GM18499 (cell line): ENCODE measurements at regions not wholly inside any gene's neighbourhood (a gene's known extent, or its start where the extent isn't known, plus 50 kb on each side); places are given as distances from the start of the nearest gene placed in this dataset.
"Not testable (repeated sequence)": the region's sequence is repeated elsewhere in the genome, so short reads cannot be mapped to it uniquely, and the experiment has no call there.

Source experiments
- ATAC-seq: cut with Tn5 transposase; IDR thresholded peaks from one replicate; pipeline ENCODE4 v1.9.1; 2021; ENCODE audit warnings: moderate number of reproducible peaks; ENCODE audit not compliant: insufficient read depth, unreplicated experiment

DNA sequence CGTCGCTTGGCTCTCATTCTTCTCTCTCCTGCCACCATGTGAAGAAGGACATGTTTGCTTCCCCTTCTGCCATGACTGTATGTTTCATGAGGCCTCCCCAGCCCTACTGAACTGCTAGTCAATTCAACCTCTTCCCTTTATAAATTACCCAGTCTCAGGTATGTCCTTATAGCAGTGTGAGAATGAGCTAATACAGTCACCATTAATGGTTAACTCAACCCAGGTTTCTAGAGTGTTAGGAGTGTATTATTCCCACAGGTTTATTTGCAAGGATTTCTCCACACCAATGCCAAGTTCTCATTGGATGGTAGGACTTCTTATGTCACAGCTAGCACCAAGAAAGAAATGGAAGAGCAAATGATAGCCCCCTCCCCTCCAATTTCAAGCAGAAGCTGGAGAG, 71.9 kb downstream of the DYNAP start:
- ATAC-seq, result no peak

DNA sequence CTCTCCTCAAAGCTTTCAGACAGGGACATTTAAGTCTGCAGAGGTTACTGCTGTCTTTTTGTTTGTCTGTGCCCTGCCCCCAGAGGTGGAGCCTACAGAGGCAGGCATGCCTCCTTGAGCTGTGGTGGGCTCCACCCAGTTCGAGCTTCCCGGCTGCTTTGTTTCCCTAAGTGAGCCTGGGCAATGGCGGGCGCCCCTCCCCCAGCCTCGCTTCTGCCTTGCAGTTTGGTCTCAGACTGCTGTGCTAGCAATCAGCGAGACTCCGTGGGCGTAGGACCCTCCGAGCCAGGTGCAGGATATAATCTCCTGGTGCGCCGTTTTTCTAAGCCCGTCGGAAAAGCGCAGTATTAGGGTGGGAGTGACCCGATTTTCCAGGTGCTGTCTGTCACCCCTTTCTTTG, 78.7 kb downstream of the DYNAP start:
- ATAC-seq, result not testable (repeated sequence)

DNA sequence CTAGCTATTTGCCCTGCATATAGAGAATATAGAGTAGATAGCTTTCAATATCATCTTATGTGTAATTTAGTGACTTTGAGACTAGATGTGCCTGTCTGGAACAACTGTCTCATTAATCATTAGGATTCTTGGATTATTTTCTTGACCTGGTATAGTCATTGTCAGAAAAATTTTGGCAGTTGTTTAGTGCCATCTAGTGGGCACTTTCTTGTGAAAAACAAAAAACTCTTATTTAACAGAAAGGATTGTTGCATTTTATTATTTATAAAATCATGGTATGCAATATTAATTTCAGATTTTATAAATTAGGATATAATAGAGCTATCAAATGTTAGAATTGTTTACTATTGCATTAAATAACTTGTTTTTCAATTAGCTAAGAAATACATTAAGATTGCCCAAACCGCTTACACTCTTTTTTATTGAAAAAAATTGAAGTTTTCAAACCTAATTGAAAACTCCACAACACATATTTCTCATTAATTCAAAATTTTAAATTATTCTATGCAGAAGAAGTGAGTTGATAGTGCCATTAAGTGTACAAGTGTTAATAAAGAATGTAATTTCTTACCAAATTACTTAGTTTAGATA, 80.3 kb downstream of the DYNAP start:
- ATAC-seq, result no peak

DNA sequence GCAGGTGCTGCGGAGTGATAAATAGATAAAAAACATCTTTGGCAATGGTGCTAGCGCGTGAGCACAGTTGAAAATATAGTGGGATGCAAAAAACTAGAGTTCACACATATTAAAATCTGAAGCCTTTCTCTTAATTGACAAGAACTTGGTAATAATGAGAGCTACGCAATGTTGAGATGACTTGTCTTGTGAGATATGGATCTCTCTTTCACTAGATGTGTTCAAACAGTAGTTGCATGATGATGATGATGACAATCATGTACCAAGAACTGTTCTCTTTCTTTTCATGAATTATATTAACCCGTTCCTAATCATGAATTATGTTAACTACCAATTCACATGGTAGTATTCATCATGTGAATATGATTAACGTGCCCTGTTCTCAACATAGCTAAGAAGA, 81.1 kb downstream of the DYNAP start:
- no peak for ATAC-seq

- ATAC-seq, result no peak
Measured at GRCh38 chr18:54672846-54673475, 81.9 kb downstream of the DYNAP start.

DNA sequence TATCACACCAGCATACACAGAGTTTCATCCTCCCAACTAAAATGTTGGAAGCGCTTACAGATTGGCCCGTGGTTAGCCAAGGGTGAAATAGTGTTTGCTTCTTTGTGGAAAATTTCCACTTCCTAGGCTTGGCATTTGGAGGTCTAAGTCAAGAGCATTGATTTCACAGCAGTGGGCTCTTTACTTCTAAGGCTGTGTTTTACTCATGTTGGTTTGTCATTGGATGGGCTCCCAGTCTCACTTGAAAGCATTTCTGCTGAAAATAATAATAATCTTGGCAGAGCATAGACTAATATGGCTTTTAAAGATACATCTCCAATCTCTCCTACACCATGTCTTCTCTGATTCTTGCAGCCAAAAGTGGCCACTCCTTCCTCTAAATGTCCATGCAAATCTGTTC, 82.9 kb downstream of the DYNAP start:
- no peak for ATAC-seq

DNA sequence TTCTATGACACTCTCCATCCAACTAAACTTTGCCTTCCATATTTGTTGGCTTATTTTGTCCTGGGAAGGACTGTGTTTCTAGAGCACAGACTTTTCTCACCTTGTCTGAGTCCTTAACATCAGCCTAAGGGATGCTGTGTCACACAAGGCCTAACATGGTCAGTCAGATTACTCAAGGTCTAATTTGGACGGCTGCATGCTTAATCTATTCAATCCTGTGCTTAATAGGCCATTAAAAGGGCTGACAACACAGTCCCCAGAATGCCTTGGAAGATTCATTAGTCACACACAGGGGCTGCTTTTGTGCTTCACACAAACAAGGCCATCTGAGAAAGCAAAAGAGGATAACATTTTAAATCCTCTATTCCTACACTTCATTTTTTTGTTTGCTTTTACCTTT, 84.0 kb downstream of the DYNAP start:
- ATAC-seq, result no peak

GRCh38 chr18:54679318-54680149, 88.5 kb downstream of the DYNAP start:
- no peak for ATAC-seq

DNA sequence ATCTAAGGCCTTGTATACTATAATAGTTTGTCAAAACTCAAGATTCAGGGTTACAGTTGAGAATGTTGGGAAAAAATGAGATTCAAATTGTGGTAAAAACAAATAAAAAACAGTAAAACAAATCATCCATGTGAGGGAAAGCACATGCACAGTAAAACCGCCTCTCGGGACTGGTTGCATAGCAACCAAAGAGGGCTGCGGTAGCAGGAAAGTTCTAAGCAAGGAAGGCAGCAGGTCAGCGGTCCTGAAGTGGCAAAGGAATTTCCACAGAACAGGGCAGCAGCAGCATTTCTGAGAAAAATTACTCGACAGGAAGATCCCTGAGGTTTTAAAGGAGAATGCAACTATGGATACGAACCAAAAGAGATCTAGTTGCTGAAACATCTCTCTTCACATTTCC, 93.7 kb downstream of the DYNAP start:
- no peak for ATAC-seq

DNA sequence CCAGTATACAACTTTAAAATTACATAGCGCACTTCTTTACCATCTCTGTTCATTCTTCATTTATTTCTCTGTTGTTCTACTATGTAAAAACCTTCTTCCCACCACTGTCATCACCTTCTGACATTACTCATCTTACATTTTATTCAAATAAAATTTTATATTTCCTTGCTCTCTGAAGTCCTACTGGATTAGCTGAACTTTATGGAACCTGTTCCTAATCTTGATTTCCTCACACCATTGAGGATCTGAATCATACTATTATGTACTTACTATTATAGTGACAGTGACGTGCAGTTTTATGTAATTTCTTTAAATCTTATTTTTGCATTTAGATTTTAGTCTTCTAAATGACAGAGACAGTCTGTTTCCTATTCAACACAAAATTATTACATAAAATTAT, 98.3 kb downstream of the DYNAP start:
- ATAC-seq, result no peak

GRCh38 chr18:54690198-54690597, 99.2 kb downstream of the DYNAP start:
- no peak for ATAC-seq

DNA sequence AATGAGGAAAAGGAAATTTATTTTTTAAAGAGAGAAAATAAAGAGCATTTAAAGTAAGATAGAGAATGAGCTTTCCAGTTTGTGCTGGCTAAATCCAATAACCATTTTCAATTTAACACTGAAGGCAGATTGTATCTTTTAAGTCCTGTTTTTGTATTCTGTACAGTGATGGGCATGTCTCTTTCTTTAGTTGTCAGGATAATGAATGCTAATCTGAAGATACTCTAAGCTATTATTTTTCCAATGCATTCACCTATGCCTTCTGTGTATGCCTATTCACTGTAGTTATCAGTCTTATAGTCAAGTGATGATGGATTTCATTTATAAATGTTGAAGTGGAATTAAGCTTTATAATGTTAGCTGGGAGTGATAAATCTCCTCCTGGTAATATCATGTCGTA, 101.4 kb downstream of the DYNAP start:
- ATAC-seq, result no peak

DNA sequence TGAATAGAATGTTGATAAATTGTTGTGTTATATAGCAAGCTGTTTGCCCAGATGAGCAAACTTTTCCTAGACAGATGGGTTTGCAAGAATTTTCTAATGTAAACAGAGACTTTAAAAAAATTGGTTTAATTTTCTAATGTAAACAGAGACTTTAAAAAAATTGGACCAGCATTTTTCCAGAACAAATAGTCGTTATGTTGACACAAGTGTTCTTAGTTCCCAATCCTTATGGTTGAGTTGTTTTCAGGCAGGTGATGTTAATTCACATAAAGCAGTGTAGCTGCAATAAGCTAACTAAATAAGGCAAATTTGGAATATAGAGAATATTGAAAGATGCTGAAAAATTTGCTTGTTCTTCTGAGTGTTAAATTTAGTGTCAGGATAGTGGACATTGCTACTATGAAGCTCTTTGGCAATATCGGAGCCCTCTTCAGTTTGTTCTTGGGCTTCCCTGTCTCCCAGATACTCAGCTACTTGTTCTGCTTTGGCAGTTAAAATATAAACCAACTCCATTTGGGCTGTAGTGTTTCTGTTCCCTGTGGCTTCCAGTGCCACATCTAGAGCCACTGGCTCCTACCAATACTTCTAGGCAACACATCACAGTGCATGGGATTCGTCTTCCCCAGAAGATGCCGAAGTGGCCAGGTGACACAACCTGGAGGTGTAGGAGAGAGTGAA, 105.7 kb downstream of the DYNAP start:
- no peak for ATAC-seq

- no peak for ATAC-seq
Measured at GRCh38 chr18:54700580-54700979, 109.5 kb downstream of the DYNAP start.

GRCh38 chr18:54702686-54703085, 111.6 kb downstream of the DYNAP start:
- no peak for ATAC-seq

DNA sequence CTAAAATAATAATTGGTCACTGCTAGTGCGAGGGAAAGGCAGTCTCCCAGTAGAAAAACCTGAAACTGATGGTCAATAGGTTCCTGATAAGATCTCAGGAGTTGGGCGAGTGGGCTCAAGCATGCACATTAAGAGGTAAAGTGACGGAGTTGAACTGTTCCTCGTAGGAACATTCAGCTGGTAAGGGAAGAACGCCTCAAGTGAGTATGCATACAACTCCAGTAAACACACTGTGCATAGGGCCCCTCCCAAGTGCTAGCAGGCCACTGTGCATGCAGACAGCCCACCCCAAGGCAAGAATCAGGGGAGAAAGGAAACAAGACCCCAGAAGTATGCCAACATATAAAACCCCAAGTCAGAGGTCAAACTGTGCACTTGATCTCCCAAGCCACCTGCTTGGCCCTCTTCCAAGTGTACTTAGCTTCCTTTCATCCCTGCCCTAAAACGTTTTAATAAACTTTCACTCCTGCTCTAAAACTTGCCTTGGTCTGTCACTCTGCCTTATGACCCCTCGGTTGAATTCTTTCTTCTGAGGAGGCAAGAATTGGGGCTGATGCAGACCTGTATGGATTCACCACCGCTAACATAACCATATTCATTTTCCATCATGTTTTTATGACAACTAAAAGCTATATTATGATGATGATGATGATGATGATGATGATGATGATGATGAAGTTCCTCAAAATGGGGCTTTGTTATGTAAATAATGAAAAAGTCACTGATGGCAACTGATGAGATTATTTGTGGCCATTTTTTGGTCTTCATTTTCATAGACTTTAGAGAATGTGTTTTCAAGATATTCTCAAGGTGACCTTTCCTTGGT, 118.0 kb upstream of the RAB27B start:
- no peak for ATAC-seq

- no peak for ATAC-seq
Measured at GRCh38 chr18:54710900-54711281, 117.4 kb upstream of the RAB27B start.

GRCh38 chr18:54712306-54712705, 116.0 kb upstream of the RAB27B start:
- no peak for ATAC-seq

DNA sequence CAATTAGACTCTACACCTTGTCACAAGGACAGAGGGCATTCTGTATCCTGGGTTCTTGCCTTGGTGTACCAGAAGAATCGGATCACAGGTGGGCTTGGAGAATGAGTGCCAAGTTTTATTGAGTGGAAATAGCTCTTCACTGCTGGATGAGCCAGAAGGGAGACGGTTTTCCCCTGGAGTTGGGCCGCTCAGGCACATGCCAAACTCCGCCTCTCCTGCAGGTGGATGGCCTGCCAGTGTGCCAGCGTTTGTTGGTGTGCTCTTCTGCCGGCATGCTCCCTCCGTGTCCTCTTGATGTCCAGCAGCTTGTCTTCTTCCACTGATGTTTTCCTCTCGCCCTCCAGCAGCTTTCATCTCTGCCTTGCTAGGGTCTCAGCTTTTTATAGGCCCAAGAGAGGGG, 115.5 kb upstream of the RAB27B start:
- no peak for ATAC-seq

GRCh38 chr18:54713386-54713785, 114.9 kb upstream of the RAB27B start:
- no peak for ATAC-seq
